Activated CD8-positive, alpha-beta memory T cell treated with anti-CD3 and anti-CD28 coated beads, Interleukin-2, amount 50 U/mL, for 24 hours (primary cell): ENCODE measurements at regions not wholly inside any gene's neighbourhood (a gene's known extent, or its start where the extent isn't known, plus 50 kb on each side); places are given as distances from the start of the nearest gene placed in this dataset.

Experiments
- DNase-seq: peaks from one replicate; pipeline ENCODE4 v3.0.0-alpha.2; 2020; ENCODE audit errors: extremely low read depth

GRCh38 chr5:69030358-69031062 is 63.3 kb upstream of the SLC30A5 start:
- no peak for DNase-seq

DNA sequence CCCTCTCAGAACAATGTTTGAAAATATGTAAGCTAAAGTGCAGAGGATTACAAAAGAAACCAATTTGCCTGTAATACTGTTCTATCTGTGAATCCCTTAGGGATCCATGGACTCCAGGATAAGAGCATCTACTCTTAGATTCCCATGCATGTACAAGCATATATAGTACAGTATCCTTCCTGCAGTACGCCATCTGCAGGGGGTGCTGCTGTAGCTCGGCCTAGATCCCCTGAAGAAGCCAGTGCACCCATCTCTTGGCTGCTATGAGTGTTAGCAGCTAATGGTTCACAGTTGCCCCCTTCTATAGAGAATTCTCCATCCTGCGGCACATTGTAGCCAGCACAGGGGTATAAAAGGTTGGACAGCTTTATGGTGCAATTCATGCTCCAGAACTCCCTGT is 61.8 kb upstream of the SLC30A5 start:
- DNase-seq: no peak

- DNase-seq: no peak
Measured at GRCh38 chr5:69033690-69034089, 60.1 kb upstream of the SLC30A5 start.

DNA sequence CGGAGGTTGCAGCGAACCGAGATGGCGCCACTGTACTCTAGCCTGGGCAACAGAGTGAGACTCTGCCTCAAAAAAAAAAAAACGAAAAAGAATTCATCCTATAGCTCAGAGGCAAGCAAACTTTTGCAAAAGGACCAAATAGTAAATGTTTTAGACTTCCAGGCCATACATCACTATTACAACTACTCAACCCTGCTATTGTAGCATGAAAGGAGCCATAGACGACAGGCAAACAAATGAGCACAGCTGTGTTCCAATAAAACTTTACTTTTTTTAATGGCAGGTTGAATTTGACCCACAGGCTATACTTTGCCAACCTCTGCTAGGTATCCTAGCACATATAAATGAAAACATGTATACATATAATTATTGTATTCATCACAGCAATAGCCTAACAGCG is 58.9 kb upstream of the SLC30A5 start:
- no peak for DNase-seq

DNA sequence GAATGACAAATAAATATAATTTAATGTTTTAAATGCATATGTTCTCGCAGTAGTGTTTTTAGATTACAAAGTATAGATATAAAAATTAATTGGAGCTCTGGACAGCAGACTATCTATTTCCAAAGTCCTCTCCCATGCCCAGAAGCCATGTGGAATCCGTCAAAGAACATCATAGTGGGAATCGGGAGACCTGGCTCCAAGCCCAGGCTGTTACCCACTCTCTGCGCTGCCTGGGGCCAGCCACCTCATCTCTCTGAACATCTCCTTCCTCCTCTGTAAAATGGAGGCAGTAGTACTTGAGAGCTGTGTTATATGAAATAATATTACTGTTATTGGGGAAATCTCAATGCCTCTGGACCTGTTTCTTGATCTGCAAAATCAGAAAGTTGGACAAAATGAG is 58.1 kb upstream of the SLC30A5 start:
- DNase-seq: no peak

DNA sequence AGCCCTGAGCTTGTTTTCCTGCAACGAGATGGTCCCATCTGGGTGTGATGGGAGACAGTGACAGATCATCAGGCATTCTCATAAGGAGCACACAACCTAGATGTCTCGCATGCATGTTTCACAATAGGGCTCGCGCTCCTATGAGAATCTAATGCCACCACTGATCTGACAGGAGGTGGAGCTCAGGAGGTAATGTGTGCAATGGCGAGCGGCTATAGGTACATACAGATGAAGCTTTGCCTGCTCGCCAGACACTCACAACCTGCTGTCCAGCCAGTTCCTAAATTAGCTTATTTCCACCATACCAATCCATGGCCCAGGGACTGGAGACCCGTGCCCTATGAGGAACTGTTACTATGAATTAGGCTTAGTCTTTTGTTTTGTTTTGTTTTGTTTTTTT is 55.3 kb upstream of the SLC30A5 start:
- no peak for DNase-seq

GRCh38 chr5:69039829-69040228 is 54.0 kb upstream of the SLC30A5 start:
- no peak for DNase-seq

DNA sequence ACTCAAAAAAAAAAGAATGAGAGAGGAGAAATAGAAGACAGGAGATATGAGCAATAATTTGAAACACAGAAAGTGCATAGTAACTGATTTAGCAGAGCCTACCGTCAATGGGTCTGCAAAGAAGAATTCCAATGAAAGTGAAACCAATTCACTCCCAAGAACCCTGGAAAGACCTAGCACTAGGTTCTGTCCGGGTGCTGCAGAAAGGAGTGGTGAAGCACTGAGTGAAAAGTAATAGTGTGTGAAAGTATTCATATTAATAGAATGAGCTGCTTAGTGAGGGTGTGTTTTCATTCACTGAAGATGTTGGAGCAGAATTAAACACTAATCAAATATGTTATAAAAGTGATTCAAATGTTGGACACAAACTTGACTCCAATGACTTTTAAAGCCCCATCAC is 51.3 kb upstream of the SLC30A5 start:
- DNase-seq: no peak

DNA sequence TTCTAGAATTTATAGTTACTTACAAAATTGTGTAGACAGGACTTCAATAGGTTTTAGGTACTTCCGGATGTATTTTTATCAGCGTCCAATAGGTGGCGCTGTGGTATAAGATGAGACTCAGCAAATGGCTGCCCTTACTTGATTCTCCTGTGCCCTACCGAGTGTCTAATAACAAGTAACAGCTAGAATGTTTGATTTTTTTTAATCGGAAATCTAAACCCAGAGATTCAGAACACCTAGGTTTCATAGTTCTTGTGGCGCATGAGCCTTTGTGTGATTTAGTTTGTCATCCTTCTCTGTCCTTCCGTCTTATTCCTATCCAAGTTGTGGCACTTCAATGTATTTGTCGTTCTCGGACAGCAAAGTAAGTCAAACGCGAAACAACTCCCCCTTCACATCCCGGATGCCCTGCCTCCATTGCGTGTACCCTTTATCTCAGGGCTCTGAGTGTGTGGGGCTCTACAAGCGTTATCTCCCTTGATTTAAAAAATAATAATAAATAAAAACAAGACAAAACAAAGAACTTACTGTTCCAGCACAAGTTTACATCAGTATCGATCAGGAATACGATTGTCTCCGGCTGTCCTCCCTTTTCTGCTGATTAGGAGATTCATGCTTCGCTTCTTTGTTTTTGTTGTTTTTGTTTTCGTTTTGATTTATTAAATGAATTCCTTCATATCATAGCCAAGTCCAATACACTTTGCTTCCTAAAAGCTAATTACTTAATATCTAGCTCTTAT is 50.7 kb upstream of the SLC30A5 start:
- DNase-seq: peak; percentile 30

DNA sequence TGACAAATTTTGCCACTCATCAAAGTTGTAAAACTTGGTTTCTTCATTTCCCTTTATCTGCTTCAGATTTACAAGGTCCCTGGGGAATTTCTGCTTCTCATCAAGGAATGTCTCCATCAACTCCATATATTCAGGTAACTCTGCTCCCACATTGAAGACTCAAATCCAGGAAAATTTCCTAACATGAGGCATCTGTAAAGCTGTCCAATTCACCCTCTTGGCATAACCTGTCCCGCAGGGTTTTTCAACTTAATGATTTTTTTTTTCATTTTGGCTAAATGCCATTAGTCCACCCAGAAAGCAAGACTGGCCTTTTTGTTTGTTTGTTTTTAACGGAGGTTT is 50.2 kb upstream of the SLC30A5 start:
- no peak for DNase-seq
